Trophoblast cell (in vitro differentiated cells and primary cell): ENCODE measurements at regions not wholly inside any gene's neighbourhood (a gene's known extent, or its start where the extent isn't known, plus 50 kb on each side); places are given as distances from the start of the nearest gene placed in this dataset.

Experiments
- DNase-seq, 2 donors: peaks; one replicate each; pipeline ENCODE4 v3.0.0-alpha.2; 2016
- H2AFZ ChIP-seq: 2 replicates; pipeline ENCODE4 v1.6.1; 2013; ENCODE audit warnings: low read length, moderate library complexity, mild to moderate bottlenecking; ENCODE audit not compliant: insufficient read depth, poor library complexity
- H2AK5ac ChIP-seq: 2 replicates; pipeline ENCODE4 v1.6.1; 2013; ENCODE audit warnings: mild to moderate bottlenecking, low read length
- H2BK120ac ChIP-seq: 2 replicates; pipeline ENCODE4 v1.6.1; 2013; ENCODE audit warnings: low read length, mild to moderate bottlenecking, moderate library complexity; ENCODE audit not compliant: insufficient read depth, poor library complexity
- H2BK12ac ChIP-seq: 2 replicates; pipeline ENCODE4 v1.6.1; 2013; ENCODE audit warnings: mild to moderate bottlenecking, low read length, moderate library complexity
- H2BK5ac ChIP-seq: 2 replicates; pipeline ENCODE4 v1.6.1; 2013; ENCODE audit warnings: low read length, low read depth, moderate library complexity, mild to moderate bottlenecking; ENCODE audit not compliant: poor library complexity
- H3K14ac ChIP-seq: 2 replicates; pipeline ENCODE4 v1.6.1; 2013; ENCODE audit warnings: mild to moderate bottlenecking, low read length
- H3K18ac ChIP-seq: 2 replicates; pipeline ENCODE4 v1.6.1; 2013; ENCODE audit warnings: mild to moderate bottlenecking, low read length
- H3K23ac ChIP-seq: 2 replicates; pipeline ENCODE4 v1.6.1; 2013; ENCODE audit warnings: low read length
- H3K27ac ChIP-seq: 2 replicates; pipeline ENCODE4 v1.5.1; 2013; ENCODE audit warnings: low read depth, mild to moderate bottlenecking, inconsistent platforms, low read length, moderate library complexity
- H3K27me3 ChIP-seq: 2 replicates; pipeline ENCODE4 v1.6.1; 2013; ENCODE audit warnings: inconsistent platforms, mild to moderate bottlenecking, low read length, moderate library complexity; ENCODE audit not compliant: insufficient read depth
- H3K36me3 ChIP-seq, 2 experiments: 1 replicate in 1 of 2; 2 replicates in 1 of 2; pipeline ENCODE4 v1.6.1; 2013; ENCODE audit warnings: low read length in 2 of 2, mild to moderate bottlenecking in 2 of 2, moderate library complexity in 1 of 2; ENCODE audit not compliant: insufficient read depth in 2 of 2, control insufficient read depth in 1 of 2
- H3K4ac ChIP-seq: 2 replicates; pipeline ENCODE4 v1.6.1; 2013; ENCODE audit warnings: low read depth, mild to moderate bottlenecking, low read length, moderate library complexity
- H3K4me1 ChIP-seq, 2 experiments: 1 replicate in 1 of 2; 2 replicates in 1 of 2; pipeline ENCODE4 v1.6.1; 2013; ENCODE audit warnings: low read length in 2 of 2, mild to moderate bottlenecking in 2 of 2, moderate library complexity in 1 of 2; ENCODE audit not compliant: insufficient read depth in 2 of 2, control insufficient read depth in 1 of 2
- H3K4me2 ChIP-seq: 2 replicates; pipeline ENCODE4 v1.6.1; 2013; ENCODE audit warnings: inconsistent platforms, mild to moderate bottlenecking, low read length, moderate library complexity
- H3K4me3 ChIP-seq: 2 replicates; pipeline ENCODE4 v1.5.1; 2013; ENCODE audit warnings: mild to moderate bottlenecking, low read depth, low read length, inconsistent platforms
- H3K79me1 ChIP-seq: one replicate; pipeline ENCODE4 v1.6.1; 2013; ENCODE audit warnings: low read length
- H3K79me2 ChIP-seq: 2 replicates; pipeline ENCODE4 v1.6.1; 2013; ENCODE audit warnings: low read length, mild to moderate bottlenecking; ENCODE audit not compliant: control insufficient read depth, insufficient read depth, poor library complexity
- H3K9ac ChIP-seq: 2 replicates; pipeline ENCODE4 v1.6.1; 2013; ENCODE audit warnings: mild to moderate bottlenecking, low read length
- H3K9me3 ChIP-seq: 2 replicates; pipeline ENCODE4 v1.6.1; 2013; ENCODE audit warnings: low read depth, mild to moderate bottlenecking, control low read depth, inconsistent platforms, low read length; ENCODE audit not compliant: insufficient read depth
- H4K12ac ChIP-seq: 2 replicates; pipeline ENCODE4 v1.6.1; 2013; ENCODE audit warnings: low read depth, mild to moderate bottlenecking, low read length, moderate library complexity
- H4K8ac ChIP-seq: 2 replicates; pipeline ENCODE4 v1.6.1; 2013; ENCODE audit warnings: low read depth, mild to moderate bottlenecking, low read length, moderate library complexity
- H4K91ac ChIP-seq: one replicate; pipeline ENCODE4 v1.6.1; 2013; ENCODE audit warnings: low read depth, mild to moderate bottlenecking, low read length, moderate library complexity
- WGBS: extraction: QIAGEN DNeasy Blood & Tissue Kit; methylation state at CpG from one replicate; pipeline ENCODE4 v1.1.7; 2013; ENCODE audit warnings: missing lambda C conversion rate; ENCODE audit not compliant: insufficient read length, insufficient coverage; ENCODE audit errors: extremely low coverage; 5-methylcytosine and 5-hydroxymethylcytosine counted together

GRCh38 chr15:91769476-91769875 is 84.0 kb upstream of the SLCO3A1 start:
- Histone ChIP-seq H2BK120ac (no peak overlapping the region), H2BK5ac (no peak overlapping the region), H2BK12ac (no peak overlapping the region), H3K9ac (no peak overlapping the region), H3K79me2 (no peaks in the 10 kb centered on the region), H3K14ac (no peak overlapping the region), H3K36me3 (no peaks in the 10 kb centered on the region), H3K27ac (no peak overlapping the region), H3K4me3 (no peak overlapping the region), H2AK5ac (no peak overlapping the region), H3K18ac (no peak overlapping the region), H3K4me1 (no peaks in the 10 kb centered on the region), H4K12ac (no peak overlapping the region), H4K91ac (no peak overlapping the region), H3K9me3 (no peaks in the 10 kb centered on the region), H4K8ac (no peak overlapping the region), H2AFZ (no peak overlapping the region), H3K4ac (no peak overlapping the region), H3K27me3 (no peaks in the 10 kb centered on the region), H3K23ac (no peak overlapping the region), H3K4me2 (no peak overlapping the region), H3K79me1 (no peaks in the 10 kb centered on the region)
- WGBS = no CpG with 5 or more reads among the region's 3 CpGs
- DNase-seq = no peak

- Histone ChIP-seq H4K12ac (no peak overlapping the region), H3K4me1 (no peaks in the 10 kb centered on the region), H3K27me3 (no peaks in the 10 kb centered on the region), H3K79me1 (no peaks in the 10 kb centered on the region), H3K23ac (no peak overlapping the region), H3K4ac (no peak overlapping the region), H2BK120ac (no peak overlapping the region), H3K79me2 (no peaks in the 10 kb centered on the region), H4K91ac (no peak overlapping the region), H3K18ac (no peak overlapping the region), H3K27ac (no peak overlapping the region), H2BK5ac (no peak overlapping the region), H3K9me3 (no peaks in the 10 kb centered on the region), H2BK12ac (no peak overlapping the region), H2AK5ac (no peak overlapping the region), H4K8ac (no peak overlapping the region), H3K9ac (no peak overlapping the region), H2AFZ (no peak overlapping the region), H3K4me3 (peak overlapping the region; percentile 23), H3K4me2 (no peak overlapping the region), H3K36me3 (no peaks in the 10 kb centered on the region), H3K14ac (no peak overlapping the region)
- WGBS = no CpG with 5 or more reads among the region's 8 CpGs
- no peak for DNase-seq
Measured at GRCh38 chr15:91769894-91770293, 83.6 kb upstream of the SLCO3A1 start.

GRCh38 chr15:91776104-91776503 is 77.4 kb upstream of the SLCO3A1 start:
- H3K4ac ChIP-seq = no peak overlapping the region
- H3K79me1 ChIP-seq = no peaks in the 10 kb centered on the region
- no peak overlapping the region for H4K8ac ChIP-seq
- no peaks in the 10 kb centered on the region for H3K27me3 ChIP-seq
- no peak overlapping the region for H3K23ac ChIP-seq
- no peak overlapping the region for H2BK12ac ChIP-seq
- H3K4me3 ChIP-seq = no peak overlapping the region
- H2BK120ac ChIP-seq = no peak overlapping the region
- H3K4me1 ChIP-seq = no peaks in the 10 kb centered on the region
- no peak overlapping the region for H3K27ac ChIP-seq
- no peak overlapping the region for H3K9ac ChIP-seq
- no peak overlapping the region for H4K91ac ChIP-seq
- no peaks in the 10 kb centered on the region for H3K9me3 ChIP-seq
- H3K79me2 ChIP-seq = no peaks in the 10 kb centered on the region
- H3K36me3 ChIP-seq = no peaks in the 10 kb centered on the region
- H2AK5ac ChIP-seq = no peak overlapping the region
- H2AFZ ChIP-seq = no peak overlapping the region
- whole genome bisulfite sequencing = no CpG with 5 or more reads among the region's 4 CpGs
- no peak overlapping the region for H4K12ac ChIP-seq
- H2BK5ac ChIP-seq = no peak overlapping the region
- H3K4me2 ChIP-seq = no peak overlapping the region
- no peak overlapping the region for H3K14ac ChIP-seq
- H3K18ac ChIP-seq = no peak overlapping the region
- DNase-seq = no peak

DNA sequence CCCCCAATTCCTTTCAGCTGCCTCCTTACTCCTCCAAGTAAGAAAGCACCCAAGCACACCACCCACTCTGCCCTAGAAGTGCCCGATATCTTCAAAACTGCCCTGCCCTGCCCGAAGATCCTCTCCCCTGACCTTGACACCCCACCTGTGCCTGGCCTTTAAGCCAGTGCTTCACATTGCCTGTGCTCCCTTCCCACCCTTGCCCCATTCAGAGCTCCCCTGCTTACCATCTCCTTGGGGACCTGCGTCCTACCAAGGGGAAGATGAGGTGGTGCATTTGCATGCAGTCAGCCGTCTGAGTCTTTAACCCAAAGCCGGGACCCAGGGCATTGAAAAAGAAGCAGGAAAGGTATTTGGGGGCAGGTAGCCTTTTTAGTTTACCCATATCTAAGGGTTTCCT is 73.5 kb upstream of the SLCO3A1 start:
- Histone ChIP-seq H3K14ac (no peak overlapping the region), H3K9me3 (no peaks in the 10 kb centered on the region), H3K4me2 (no peak overlapping the region), H3K79me1 (no peaks in the 10 kb centered on the region), H3K27me3 (no peaks in the 10 kb centered on the region), H3K23ac (no peak overlapping the region), H4K91ac (no peak overlapping the region), H2AFZ (no peak overlapping the region), H3K27ac (no peak overlapping the region), H3K4me1 (no peaks in the 10 kb centered on the region), H3K36me3 (no peaks in the 10 kb centered on the region), H2AK5ac (no peak overlapping the region), H3K4me3 (no peak overlapping the region), H2BK5ac (no peak overlapping the region), H3K79me2 (no peaks in the 10 kb centered on the region), H3K18ac (no peak overlapping the region), H4K8ac (no peak overlapping the region), H2BK12ac (no peak overlapping the region), H4K12ac (no peak overlapping the region), H3K4ac (no peak overlapping the region), H3K9ac (no peak overlapping the region), H2BK120ac (no peak overlapping the region)
- no CpG with 5 or more reads among the region's 5 CpGs for WGBS
- DNase-seq = no peak
